Vagina (tissue), 2 donors: ENCODE measurements at regions not wholly inside any gene's neighbourhood (a gene's known extent, or its start where the extent isn't known, plus 50 kb on each side); places are given as distances from the start of the nearest gene placed in this dataset.

Experiments
- DNase-seq, 2 donors: peaks; one replicate each; pipeline ENCODE4 v3.0.0-alpha.2; 2017; ENCODE audit errors: extremely low spot score in 2 of 2
- H3K27ac ChIP-seq: fragments of 200-600 bp; sonication (generic); one replicate; pipeline ENCODE4 v1.5.1; 2019
- H3K27me3 ChIP-seq: fragments of 200-600 bp; sonication (generic); one replicate; pipeline ENCODE4 v1.5.1; 2019
- H3K36me3 ChIP-seq, 2 donors: fragments of 200-600 bp; sonication (generic); one replicate each; pipeline ENCODE4 v1.5.1; 2017 to 2019
- H3K4me1 ChIP-seq: fragments of 200-600 bp; sonication (generic); one replicate; pipeline ENCODE4 v1.5.1; 2019
- H3K4me3 ChIP-seq, 2 donors: fragments of 200-600 bp; sonication (generic); 1 replicate in 1 of 2; 2 replicates in 1 of 2; pipeline ENCODE4 v1.5.1; 2016 to 2019
- H3K9me3 ChIP-seq: fragments of 200-600 bp; sonication (generic); one replicate; pipeline ENCODE4 v1.5.1; 2019
- POLR2A ChIP-seq, 2 donors: fragments of 450-650 bp; IDR thresholded peaks; one replicate each; pipeline ENCODE4 v1.6.1; 2017; ENCODE audit warnings: antibody characterized with exemption in 2 of 2, mild to moderate bottlenecking in 2 of 2, moderate library complexity in 2 of 2
- POLR2AphosphoS5 ChIP-seq, 2 donors: sonication (generic); formaldehyde crosslinking; IDR thresholded peaks; one replicate each; pipeline ENCODE4 v1.9.0; 2017; ENCODE audit warnings: antibody characterized with exemption in 2 of 2, mild to moderate bottlenecking in 2 of 2, low read depth in 1 of 2; ENCODE audit not compliant: insufficient read depth in 1 of 2
- intact Hi-C: fragments of 100-400 bp; cut with DNase I; formaldehyde crosslinking; loops from one replicate; pipeline ENCODE4 v1.15.1; 2023
- TF ChIP-seq, protein P1 (sequence below), 3 experiments: fragments of 450-650 bp in 2 of 3; fragments of 200-600 bp in 1 of 3; sonication (generic) in 1 of 3; IDR thresholded peaks; one replicate each; pipeline ENCODE4 v1.5.1; 2017 to 2019; ENCODE audit warnings: antibody characterized with exemption in 3 of 3, mild to moderate bottlenecking in 2 of 3, moderate library complexity in 2 of 3

DNA sequence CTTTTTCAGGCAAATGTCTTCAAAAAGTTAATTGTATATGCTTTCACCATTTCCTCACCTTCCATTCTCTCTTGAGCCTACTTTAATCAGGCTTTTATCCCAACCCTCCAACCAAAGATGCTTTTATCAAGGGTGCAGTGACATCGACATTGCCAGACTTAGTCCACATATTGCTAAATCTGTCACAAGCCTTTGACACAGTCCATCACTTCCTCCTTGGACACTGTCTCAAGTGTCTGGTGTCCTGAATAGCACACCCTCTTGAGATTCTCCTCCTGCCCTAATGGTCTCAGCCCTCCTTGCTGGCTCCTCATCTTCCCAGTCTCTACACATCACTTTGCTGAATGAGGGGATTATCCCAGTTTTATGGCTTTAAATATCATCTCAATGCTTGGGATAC, 147.5 kb upstream of the SLC39A10 start:
- intact Hi-C loops: no loop called here
- H3K4me3 ChIP-seq: no peak overlapping the region
- H3K4me1 ChIP-seq: no peaks in the 10 kb centered on the region
- H3K9me3 ChIP-seq: no peaks in the 10 kb centered on the region
- TF ChIP-seq, protein P1, sequence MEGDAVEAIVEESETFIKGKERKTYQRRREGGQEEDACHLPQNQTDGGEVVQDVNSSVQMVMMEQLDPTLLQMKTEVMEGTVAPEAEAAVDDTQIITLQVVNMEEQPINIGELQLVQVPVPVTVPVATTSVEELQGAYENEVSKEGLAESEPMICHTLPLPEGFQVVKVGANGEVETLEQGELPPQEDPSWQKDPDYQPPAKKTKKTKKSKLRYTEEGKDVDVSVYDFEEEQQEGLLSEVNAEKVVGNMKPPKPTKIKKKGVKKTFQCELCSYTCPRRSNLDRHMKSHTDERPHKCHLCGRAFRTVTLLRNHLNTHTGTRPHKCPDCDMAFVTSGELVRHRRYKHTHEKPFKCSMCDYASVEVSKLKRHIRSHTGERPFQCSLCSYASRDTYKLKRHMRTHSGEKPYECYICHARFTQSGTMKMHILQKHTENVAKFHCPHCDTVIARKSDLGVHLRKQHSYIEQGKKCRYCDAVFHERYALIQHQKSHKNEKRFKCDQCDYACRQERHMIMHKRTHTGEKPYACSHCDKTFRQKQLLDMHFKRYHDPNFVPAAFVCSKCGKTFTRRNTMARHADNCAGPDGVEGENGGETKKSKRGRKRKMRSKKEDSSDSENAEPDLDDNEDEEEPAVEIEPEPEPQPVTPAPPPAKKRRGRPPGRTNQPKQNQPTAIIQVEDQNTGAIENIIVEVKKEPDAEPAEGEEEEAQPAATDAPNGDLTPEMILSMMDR (IDR thresholded peaks at IDR 0.05): no peak
- TF ChIP-seq POLR2AphosphoS5 (IDR thresholded peaks at IDR 0.05; ENCODE audit: insufficient read depth in 1 of 2, low read depth in 1 of 2) (no peak), POLR2A (IDR thresholded peaks at IDR 0.05) (no peak)
- DNase-seq: no peak
- H3K27me3 ChIP-seq: no peaks in the 10 kb centered on the region
- no peaks in the 10 kb centered on the region for H3K36me3 ChIP-seq
- H3K27ac ChIP-seq: no peak overlapping the region

GRCh38 chr2:195508139-195508455, 148.9 kb upstream of the SLC39A10 start:
- Histone ChIP-seq H3K36me3 (no peaks in the 10 kb centered on the region), H3K4me3 (no peak overlapping the region), H3K9me3 (no peaks in the 10 kb centered on the region), H3K27me3 (no peaks in the 10 kb centered on the region), H3K27ac (no peak overlapping the region), H3K4me1 (no peaks in the 10 kb centered on the region)
- intact Hi-C loops: no loop called here
- no peak for DNase-seq
- TF ChIP-seq POLR2A (IDR thresholded peaks at IDR 0.05): no peak
- TF ChIP-seq, protein P1 (IDR thresholded peaks at IDR 0.05): no peak
- no peak for TF ChIP-seq POLR2AphosphoS5 (IDR thresholded peaks at IDR 0.05; ENCODE audit: insufficient read depth in 1 of 2, low read depth in 1 of 2)

DNA sequence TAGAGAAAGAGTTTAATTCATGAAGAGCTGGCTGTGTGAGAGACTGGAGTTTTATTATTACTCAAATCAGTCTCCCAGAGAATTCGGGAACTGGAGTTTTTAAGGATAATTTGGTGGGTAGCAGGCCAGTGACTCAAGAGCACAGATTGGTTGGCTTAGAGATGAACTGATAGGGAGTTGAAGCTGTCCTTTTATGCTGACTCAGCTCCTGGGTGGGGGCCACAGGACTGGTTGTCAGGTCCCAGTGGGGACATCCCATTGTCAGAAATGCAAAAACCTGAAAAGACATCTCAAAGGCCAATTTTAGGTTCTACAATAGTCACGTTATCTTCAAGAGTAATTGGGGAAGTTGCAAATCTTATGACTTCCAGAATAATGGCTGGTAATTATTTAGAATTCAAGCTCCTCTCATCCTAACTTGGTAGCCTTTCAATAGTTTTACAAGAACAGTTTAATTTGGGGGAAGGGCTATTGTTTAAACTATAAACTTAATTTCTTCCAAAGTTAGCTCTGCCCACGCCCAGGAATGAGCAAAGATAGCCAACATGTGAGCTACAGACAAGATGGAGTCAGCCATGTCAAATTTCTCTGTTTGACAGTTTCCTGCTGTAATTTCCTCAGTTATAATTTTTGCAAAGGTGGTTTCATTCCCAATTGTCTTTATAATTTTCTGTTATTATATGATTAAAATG, 149.4 kb upstream of the SLC39A10 start:
- Histone ChIP-seq H3K4me3 (no peak overlapping the region), H3K4me1 (no peaks in the 10 kb centered on the region), H3K27me3 (no peaks in the 10 kb centered on the region), H3K27ac (no peak overlapping the region), H3K36me3 (no peaks in the 10 kb centered on the region), H3K9me3 (no peaks in the 10 kb centered on the region)
- intact Hi-C loops: no loop called here
- TF ChIP-seq POLR2AphosphoS5 (IDR thresholded peaks at IDR 0.05; ENCODE audit: insufficient read depth in 1 of 2, low read depth in 1 of 2) (no peak), POLR2A (IDR thresholded peaks at IDR 0.05) (no peak)
- TF ChIP-seq, protein P1 (IDR thresholded peaks at IDR 0.05): no peak
- no peak for DNase-seq

DNA sequence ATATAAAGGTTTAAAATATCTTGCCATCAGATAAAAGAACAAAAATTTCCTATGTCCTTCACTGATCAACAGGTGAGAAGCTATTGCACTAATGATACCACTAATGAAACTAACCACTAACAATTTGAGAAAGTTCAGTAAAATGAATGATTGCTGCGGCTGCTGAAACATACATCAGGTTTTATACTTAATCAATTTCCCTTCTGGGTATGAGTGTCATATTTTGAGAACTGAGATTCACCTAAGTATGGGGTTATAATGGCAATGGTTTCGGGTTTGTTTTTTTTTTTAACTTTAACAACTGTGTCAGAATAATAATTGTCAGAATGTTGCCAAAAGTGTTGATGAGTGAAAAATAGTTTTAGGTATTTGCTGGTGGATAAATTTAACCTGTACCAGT, 151.3 kb upstream of the SLC39A10 start:
- Histone ChIP-seq H3K27me3 (no peaks in the 10 kb centered on the region), H3K4me1 (no peaks in the 10 kb centered on the region), H3K4me3 (no peak overlapping the region), H3K36me3 (no peaks in the 10 kb centered on the region), H3K27ac (no peak overlapping the region), H3K9me3 (no peaks in the 10 kb centered on the region)
- TF ChIP-seq, protein P1 (IDR thresholded peaks at IDR 0.05): no peak
- TF ChIP-seq POLR2AphosphoS5 (IDR thresholded peaks at IDR 0.05; ENCODE audit: insufficient read depth in 1 of 2, low read depth in 1 of 2) (no peak), POLR2A (IDR thresholded peaks at IDR 0.05) (no peak)
- no peak for DNase-seq
- intact Hi-C loops: no loop called here

- no peaks in the 10 kb centered on the region for H3K27me3 ChIP-seq
- H3K27ac ChIP-seq: no peak overlapping the region
- H3K36me3 ChIP-seq: no peaks in the 10 kb centered on the region
- intact Hi-C loops: no loop called here
- H3K4me1 ChIP-seq: peaks cover 12% of the 10 kb centered on the region
- no peak overlapping the region for H3K4me3 ChIP-seq
- TF ChIP-seq POLR2AphosphoS5 (IDR thresholded peaks at IDR 0.05; ENCODE audit: insufficient read depth in 1 of 2, low read depth in 1 of 2) (no peak), POLR2A (IDR thresholded peaks at IDR 0.05) (no peak)
- TF ChIP-seq, protein P1 (IDR thresholded peaks at IDR 0.05): no peak
- H3K9me3 ChIP-seq: no peaks in the 10 kb centered on the region
- DNase-seq: no peak
These were observed 153.8 kb upstream of the SLC39A10 start for GRCh38 chr2:195503208-195503607.
